SK-N-SH treated with all-trans-retinoic acid at 6 μM for 48 hours (cell line): ENCODE measurements at regions not wholly inside any gene's neighbourhood (a gene's known extent, or its start where the extent isn't known, plus 50 kb on each side); places are given as distances from the start of the nearest gene placed in this dataset.

ENCODE experiments used
- ATAC-seq: fragments of 200-7000 bp; cut with Tn5 transposase; 3 replicates; pipeline ENCODE4 v1.9.1; 2020; ENCODE audit warnings: mild to moderate bottlenecking, moderate library complexity
- ARNTL ChIP-seq: fragments of 450-650 bp; formaldehyde crosslinking; IDR thresholded peaks from 2 replicates; pipeline ENCODE4 v1.5.0; 2020; ENCODE audit warnings: low read depth, mild to moderate bottlenecking, moderate library complexity, borderline replicate concordance
- BACH2 ChIP-seq: fragments of 250-450 bp; sonication (Bioruptor Pico); IDR thresholded peaks from 2 replicates; pipeline ENCODE4 v1.9.0; 2021; ENCODE audit warnings: mild to moderate bottlenecking, borderline replicate concordance
- CREB5 ChIP-seq: fragments of 250-450 bp; sonication (Bioruptor Pico); IDR thresholded peaks from 2 replicates; pipeline ENCODE4 v1.5.1; 2020; ENCODE audit warnings: low read depth, mild to moderate bottlenecking, moderate library complexity
- CSDC2 ChIP-seq: fragments of 250-450 bp; sonication (Bioruptor Pico); IDR thresholded peaks from 2 replicates; pipeline ENCODE4 v1.5.0; 2020; ENCODE audit warnings: mild to moderate bottlenecking, moderate library complexity
- CSRNP3 ChIP-seq: fragments of 250-450 bp; sonication (Bioruptor Pico); IDR thresholded peaks from 2 replicates; pipeline ENCODE4 v1.5.1; 2021; ENCODE audit warnings: mild to moderate bottlenecking, moderate library complexity
- GLIS3 ChIP-seq: fragments of 250-450 bp; sonication (Bioruptor Pico); IDR thresholded peaks from 2 replicates; pipeline ENCODE4 v1.5.0; 2020; ENCODE audit warnings: mild to moderate bottlenecking, moderate library complexity
- ISL1 ChIP-seq: fragments of 250-450 bp; sonication (Bioruptor Pico); IDR thresholded peaks from 2 replicates; pipeline ENCODE4 v2.1.2; 2022; ENCODE audit warnings: mild to moderate bottlenecking, moderate library complexity
- OSR1 ChIP-seq: fragments of 250-450 bp; sonication (Bioruptor Pico); IDR thresholded peaks from 2 replicates; pipeline ENCODE4 v1.8.0; 2022; ENCODE audit warnings: moderate library complexity, mild to moderate bottlenecking, inconsistent platforms
- PATZ1 ChIP-seq: fragments of 250-450 bp; sonication (Bioruptor Pico); IDR thresholded peaks from 2 replicates; pipeline ENCODE4 v1.8.0; 2020; ENCODE audit warnings: mild to moderate bottlenecking, moderate library complexity, borderline replicate concordance
- POU6F1 ChIP-seq: fragments of 250-450 bp; sonication (Bioruptor Pico); IDR thresholded peaks from 2 replicates; pipeline ENCODE4 v1.8.0; 2021; ENCODE audit warnings: low read depth, mild to moderate bottlenecking, moderate library complexity, borderline replicate concordance
- PPARA ChIP-seq: fragments of 250-450 bp; sonication (Bioruptor Pico); IDR thresholded peaks from 2 replicates; pipeline ENCODE4 v1.5.0; 2020; ENCODE audit warnings: mild to moderate bottlenecking, borderline replicate concordance
- RARB ChIP-seq: fragments of 250-450 bp; sonication (Bioruptor Pico); IDR thresholded peaks from 2 replicates; pipeline ENCODE4 v1.8.0; 2021; ENCODE audit warnings: mild to moderate bottlenecking, moderate library complexity
- SNAI2 ChIP-seq: fragments of 250-450 bp; sonication (Bioruptor Pico); IDR thresholded peaks from 2 replicates; pipeline ENCODE4 v1.5.0; 2020; ENCODE audit warnings: mild to moderate bottlenecking, moderate library complexity
- TCF4 ChIP-seq: fragments of 250-450 bp; sonication (Bioruptor Pico); IDR thresholded peaks from 2 replicates; pipeline ENCODE4 v1.8.0; 2021; ENCODE audit warnings: mild to moderate bottlenecking, moderate library complexity, borderline replicate concordance
- TOX ChIP-seq: fragments of 250-450 bp; sonication (Bioruptor Pico); IDR thresholded peaks from 2 replicates; pipeline ENCODE4 v1.8.0; 2021; ENCODE audit warnings: mild to moderate bottlenecking, moderate library complexity, borderline replicate concordance
- TSHZ2 ChIP-seq: fragments of 250-450 bp; sonication (Bioruptor Pico); IDR thresholded peaks from 2 replicates; pipeline ENCODE4 v1.5.0; 2020; ENCODE audit warnings: mild to moderate bottlenecking, moderate library complexity
- ZC3H10 ChIP-seq: fragments of 250-450 bp; sonication (Bioruptor Pico); IDR thresholded peaks from 2 replicates; pipeline ENCODE4 v1.5.1; 2021; ENCODE audit warnings: mild to moderate bottlenecking, moderate library complexity
- ZFP3 ChIP-seq: fragments of 250-450 bp; sonication (Bioruptor Pico); IDR thresholded peaks from 2 replicates; pipeline ENCODE4 v1.5.0; 2020; ENCODE audit warnings: mild to moderate bottlenecking, moderate library complexity
- ZFP30 ChIP-seq: fragments of 450-650 bp; formaldehyde crosslinking; IDR thresholded peaks from 2 replicates; pipeline ENCODE4 v1.5.0; 2022; ENCODE audit warnings: mild to moderate bottlenecking, moderate library complexity
- ZNF565 ChIP-seq: fragments of 450-650 bp; formaldehyde crosslinking; conservative IDR thresholded peaks from 2 replicates; pipeline ENCODE4 v1.5.0; 2020; ENCODE audit warnings: low read depth, mild to moderate bottlenecking, moderate library complexity
- ZNF70 ChIP-seq: fragments of 450-650 bp; formaldehyde crosslinking; IDR thresholded peaks from 2 replicates; pipeline ENCODE4 v1.5.0; 2020; ENCODE audit warnings: mild to moderate bottlenecking, moderate library complexity
- ZNF8 ChIP-seq: fragments of 450-650 bp; formaldehyde crosslinking; IDR thresholded peaks from 2 replicates; pipeline ENCODE4 v1.5.0; 2020; ENCODE audit warnings: mild to moderate bottlenecking, moderate library complexity

GRCh38 chr5:2193542-2194235, 311.0 kb upstream of the IRX4 start:
- TF ChIP-seq BACH2 (CRISPR knock-in tag) = no peak
- TF ChIP-seq ZFP30 (CRISPR knock-in tag) = no peak
- no peak for TF ChIP-seq RARB
- TF ChIP-seq PPARA (CRISPR knock-in tag) = no peak
- no peak for TF ChIP-seq OSR1
- no peak for TF ChIP-seq SNAI2 (CRISPR knock-in tag)
- TF ChIP-seq ISL1 = no peak
- no peak for TF ChIP-seq TOX
- no peak for TF ChIP-seq ARNTL (CRISPR knock-in tag)
- no peak for TF ChIP-seq ZFP3 (CRISPR knock-in tag)
- no peak for TF ChIP-seq CREB5 (CRISPR knock-in tag)
- TF ChIP-seq POU6F1 (CRISPR knock-in tag) = no peak
- TF ChIP-seq CSRNP3 (CRISPR knock-in tag) = no peak
- TF ChIP-seq TSHZ2 (CRISPR knock-in tag) = no peak
- TF ChIP-seq ZNF70 (CRISPR knock-in tag) = no peak
- no peak for TF ChIP-seq GLIS3 (CRISPR knock-in tag)
- TF ChIP-seq TCF4 = no peak
- no peak for ATAC-seq

GRCh38 chr5:2193142-2193541, 310.4 kb upstream of the IRX4 start:
- no peak for ATAC-seq
- TF ChIP-seq RARB (no peak), CREB5 (CRISPR knock-in tag) (no peak), ZNF565 (CRISPR knock-in tag) (no peak), ZNF70 (CRISPR knock-in tag) (no peak), PPARA (CRISPR knock-in tag) (no peak), TCF4 (no peak), BACH2 (CRISPR knock-in tag) (no peak)

GRCh38 chr5:2192496-2192895, 309.8 kb upstream of the IRX4 start:
- TF ChIP-seq PPARA (CRISPR knock-in tag) = no peak
- no peak for TF ChIP-seq ZNF565 (CRISPR knock-in tag)
- no peak for TF ChIP-seq ZFP3 (CRISPR knock-in tag)
- no peak for TF ChIP-seq ZFP30 (CRISPR knock-in tag)
- TF ChIP-seq TOX = no peak
- TF ChIP-seq PATZ1 (CRISPR knock-in tag) = no peak
- TF ChIP-seq OSR1 = no peak
- no peak for TF ChIP-seq ZNF70 (CRISPR knock-in tag)
- no peak for TF ChIP-seq CSDC2 (CRISPR knock-in tag)
- no peak for TF ChIP-seq ZC3H10 (CRISPR knock-in tag)
- TF ChIP-seq CREB5 (CRISPR knock-in tag) = no peak
- no peak for TF ChIP-seq ARNTL (CRISPR knock-in tag)
- TF ChIP-seq BACH2 (CRISPR knock-in tag) = no peak
- TF ChIP-seq ISL1 = no peak
- TF ChIP-seq ZNF8 (CRISPR knock-in tag) = no peak
- TF ChIP-seq TCF4 = no peak
- no peak for TF ChIP-seq RARB
- no peak for TF ChIP-seq SNAI2 (CRISPR knock-in tag)
- TF ChIP-seq POU6F1 (CRISPR knock-in tag) = no peak
- no peak for TF ChIP-seq GLIS3 (CRISPR knock-in tag)
- no peak for ATAC-seq
